ENCODE measurements at regions not wholly inside any gene's neighbourhood (a gene's known extent, or its start where the extent isn't known, plus 50 kb on each side); places are given as distances from the start of the nearest gene placed in this dataset.

- Histone ChIP-seq H3K9ac (ENCODE audit: extremely low read depth, low read length, poor library complexity, severe bottlenecking) (no peak overlapping the region), H3K27me3 (ENCODE audit: control insufficient read depth, insufficient read depth, low read length, poor library complexity, severe bottlenecking) (no peaks in the 10 kb centered on the region), H3K36me3 (ENCODE audit: control insufficient read depth, insufficient read depth, low read length) (no peaks in the 10 kb centered on the region), H3K4me3 (ENCODE audit: low read length) (no peak overlapping the region), H3K27ac (ENCODE audit: low read depth, low read length) (peak overlapping the region; percentile 87), H3K4me1 (ENCODE audit: control insufficient read depth, insufficient read depth, low read length) (no peaks in the 10 kb centered on the region), H3K9me3 (ENCODE audit: control insufficient read depth, low read length) (no peaks in the 10 kb centered on the region)
- H3K27me3 Mint-ChIP-seq (ENCODE audit: insufficient read depth), result no peaks in the 10 kb centered on the region
- DNase-seq, result no peak
- TF ChIP-seq CTCF (conservative IDR thresholded peaks at IDR 0.05), result no peak
- no peak overlapping the region for H3K4me3 Mint-ChIP-seq
- 50 to 86% methylated on average over 1 to 4 of the region's 4 CpGs for WGBS, 2 experiments (ENCODE audit: insufficient coverage in 1 of 2, insufficient read length in 1 of 2)
- no peaks in the 10 kb centered on the region for H3K36me3 Mint-ChIP-seq (ENCODE audit: low read depth)
- H3K9me3 Mint-ChIP-seq, result no peaks in the 10 kb centered on the region
- H3K27ac Mint-ChIP-seq, result no peak overlapping the region
- H3K4me1 Mint-ChIP-seq, result peaks cover 3% of the 10 kb centered on the region
Measured at GRCh38 chr5:8417316-8418048, 548.5 kb downstream of the MTRR start.

GRCh38 chr5:8418049-8418426 is 549.1 kb downstream of the MTRR start:
- Mint-ChIP-seq H3K4me1 (peaks cover 3% of the 10 kb centered on the region), H3K9me3 (no peaks in the 10 kb centered on the region), H3K36me3 (ENCODE audit: low read depth) (no peaks in the 10 kb centered on the region), H3K27me3 (ENCODE audit: insufficient read depth) (no peaks in the 10 kb centered on the region), H3K4me3 (no peak overlapping the region), H3K27ac (no peak overlapping the region)
- no peaks in the 10 kb centered on the region for H3K4me1 ChIP-seq (ENCODE audit: control insufficient read depth, insufficient read depth, low read length)
- WGBS, 2 experiments (ENCODE audit: insufficient coverage in 1 of 2, insufficient read length in 1 of 2), result 50 to 60% methylated on average over 2 to 3 of the region's 3 CpGs
- H3K27me3 ChIP-seq (ENCODE audit: control insufficient read depth, insufficient read depth, low read length, poor library complexity, severe bottlenecking), result no peaks in the 10 kb centered on the region
- no peaks in the 10 kb centered on the region for H3K36me3 ChIP-seq (ENCODE audit: control insufficient read depth, insufficient read depth, low read length)
- H3K9me3 ChIP-seq (ENCODE audit: control insufficient read depth, low read length), result no peaks in the 10 kb centered on the region
- no peak for TF ChIP-seq CTCF (conservative IDR thresholded peaks at IDR 0.05)
- DNase-seq, result no peak
- H3K4me3 ChIP-seq (ENCODE audit: low read length), result no peak overlapping the region
- peak overlapping the region; percentile 87 for H3K27ac ChIP-seq (ENCODE audit: low read depth, low read length)
- H3K9ac ChIP-seq (ENCODE audit: extremely low read depth, low read length, poor library complexity, severe bottlenecking), result no peak overlapping the region

GRCh38 chr5:8429778-8430758 is 561.1 kb downstream of the MTRR start:
- Histone ChIP-seq H3K9me3 (ENCODE audit: control insufficient read depth, low read length) (no peaks in the 10 kb centered on the region), H3K4me3 (ENCODE audit: low read length) (no peak overlapping the region), H3K9ac (ENCODE audit: extremely low read depth, low read length, poor library complexity, severe bottlenecking) (no peak overlapping the region), H3K36me3 (ENCODE audit: control insufficient read depth, insufficient read depth, low read length) (no peaks in the 10 kb centered on the region), H3K27me3 (ENCODE audit: control insufficient read depth, insufficient read depth, low read length, poor library complexity, severe bottlenecking) (no peaks in the 10 kb centered on the region), H3K27ac (ENCODE audit: low read depth, low read length) (no peak overlapping the region), H3K4me1 (ENCODE audit: control insufficient read depth, insufficient read depth, low read length) (no peaks in the 10 kb centered on the region)
- no peak overlapping the region for H3K27ac Mint-ChIP-seq
- no peaks in the 10 kb centered on the region for H3K4me1 Mint-ChIP-seq
- no peaks in the 10 kb centered on the region for H3K36me3 Mint-ChIP-seq (ENCODE audit: low read depth)
- no peak for DNase-seq
- H3K4me3 Mint-ChIP-seq, result no peak overlapping the region
- no peaks in the 10 kb centered on the region for H3K27me3 Mint-ChIP-seq (ENCODE audit: insufficient read depth)
- H3K9me3 Mint-ChIP-seq, result peaks cover 11% of the 10 kb centered on the region
- TF ChIP-seq CTCF (conservative IDR thresholded peaks at IDR 0.05), result no peak
- 91 to 94% methylated on average over 9 to 24 of the region's 24 CpGs for WGBS, 2 experiments (ENCODE audit: insufficient coverage in 1 of 2, insufficient read length in 1 of 2)

Data from endodermal cell (in vitro differentiated cells).